Neural progenitor cell (in vitro differentiated cells): ENCODE measurements at regions not wholly inside any gene's neighbourhood (a gene's known extent, or its start where the extent isn't known, plus 50 kb on each side); places are given as distances from the start of the nearest gene placed in this dataset.
A peak's percentile ranks its signal among the peaks of the same experiment; 100 is the strongest.

ENCODE experiments used
- DNase-seq: peaks from one replicate; pipeline ENCODE4 v3.0.0-alpha.2; 2016; ENCODE audit warnings: low spot score
- H2AFZ ChIP-seq: fragments of 200-600 bp; sonication (generic); replicated peaks from 2 replicates; pipeline ENCODE4 v1.6.1; 2016; ENCODE audit warnings: antibody characterized with exemption
- H3F3A ChIP-seq: fragments of 200-600 bp; sonication (generic); 2 replicates; pipeline ENCODE4 v1.6.1; 2016; ENCODE audit warnings: antibody characterized with exemption, low read depth
- H3K27ac ChIP-seq: fragments of 200-600 bp; sonication (generic); 2 replicates; pipeline ENCODE4 v1.5.1; 2016; ENCODE audit warnings: mild to moderate bottlenecking
- H3K27me3 ChIP-seq: fragments of 200-600 bp; sonication (generic); 2 replicates; pipeline ENCODE4 v1.6.1; 2016; ENCODE audit warnings: mild to moderate bottlenecking, moderate library complexity
- H3K36me3 ChIP-seq: fragments of 200-600 bp; sonication (generic); 2 replicates; pipeline ENCODE4 v1.5.1; 2016
- H3K4me1 ChIP-seq: fragments of 200-600 bp; sonication (generic); 2 replicates; pipeline ENCODE4 v1.6.1; 2016; ENCODE audit warnings: mixed run types
- H3K4me2 ChIP-seq: fragments of 200-600 bp; sonication (generic); 2 replicates; pipeline ENCODE4 v1.6.1; 2016
- H3K4me3 ChIP-seq: fragments of 200-600 bp; sonication (generic); 2 replicates; pipeline ENCODE4 v1.5.1; 2016
- H3K79me2 ChIP-seq: fragments of 200-600 bp; sonication (generic); 2 replicates; pipeline ENCODE4 v1.6.1; 2016; ENCODE audit warnings: low read depth
- H3K9ac ChIP-seq: fragments of 200-600 bp; sonication (generic); 2 replicates; pipeline ENCODE4 v1.6.1; 2016
- H3K9me3 ChIP-seq: fragments of 200-600 bp; sonication (generic); 2 replicates; pipeline ENCODE4 v1.5.1; 2016; ENCODE audit warnings: low read depth
- H4K20me1 ChIP-seq: fragments of 200-600 bp; sonication (generic); 2 replicates; pipeline ENCODE4 v1.6.1; 2016; ENCODE audit warnings: low read depth
- H3K27ac Mint-ChIP-seq: 3 replicates; pipeline ENCODE4 v1.8.0; 2021; ENCODE audit warnings: mixed read lengths
- H3K27me3 Mint-ChIP-seq: 2 replicates; pipeline ENCODE4 v1.8.0; 2022; ENCODE audit warnings: low read depth, mild to moderate bottlenecking, inconsistent platforms, moderate library complexity, mixed read lengths; ENCODE audit not compliant: insufficient read depth
- H3K36me3 Mint-ChIP-seq: 3 replicates; pipeline ENCODE4 v1.8.0; 2021; ENCODE audit warnings: mixed read lengths
- H3K4me1 Mint-ChIP-seq: 3 replicates; pipeline ENCODE4 v1.8.0; 2021; ENCODE audit warnings: mixed read lengths
- H3K4me3 Mint-ChIP-seq: 3 replicates; pipeline ENCODE4 v1.8.0; 2021; ENCODE audit warnings: mild to moderate bottlenecking, moderate library complexity, mixed read lengths
- H3K9me3 Mint-ChIP-seq: 3 replicates; pipeline ENCODE4 v1.8.0; 2020; ENCODE audit warnings: mixed read lengths
- EZH2 ChIP-seq: fragments of 200-600 bp; sonication (generic); IDR thresholded peaks from 2 replicates; pipeline ENCODE4 v1.6.1; 2017; ENCODE audit warnings: antibody characterized with exemption, mild to moderate bottlenecking, moderate library complexity
- EZH2phosphoT487 ChIP-seq: fragments of 200-600 bp; sonication (generic); IDR thresholded peaks from 2 replicates; pipeline ENCODE4 v1.6.1; 2017; ENCODE audit warnings: antibody characterized with exemption
- TF ChIP-seq, protein P1 (sequence below): fragments of 200-600 bp; sonication (generic); IDR thresholded peaks from 2 replicates; pipeline ENCODE4 v1.5.1; 2017; ENCODE audit warnings: antibody characterized with exemption, mild to moderate bottlenecking

DNA sequence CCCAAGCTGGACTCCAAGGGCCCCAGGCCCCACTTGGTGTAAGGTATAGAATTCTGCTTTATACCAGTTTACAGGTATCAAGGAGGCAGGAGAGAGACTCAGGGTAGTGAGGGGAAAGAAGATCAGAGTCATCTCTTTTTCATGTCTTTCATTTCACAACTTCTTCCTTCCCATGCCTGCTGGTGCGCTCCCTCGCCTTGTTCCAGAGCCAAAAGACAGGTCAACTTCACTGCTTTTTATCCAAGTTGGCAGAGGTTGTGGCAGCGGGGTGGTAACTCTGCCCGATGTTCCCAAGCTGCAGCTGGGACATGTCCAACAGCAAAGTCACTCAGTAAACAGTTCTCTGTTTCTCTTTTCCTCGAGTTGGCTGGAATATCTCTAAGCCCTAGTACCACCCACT, 86.3 kb upstream of the TCF12 start:
- H3K27ac ChIP-seq = no peak overlapping the region
- no peak overlapping the region for H2AFZ ChIP-seq
- Mint-ChIP-seq H3K36me3 (no peaks in the 10 kb centered on the region), H3K27me3 (no peaks in the 10 kb centered on the region), H3K27ac (no peak overlapping the region), H3K4me3 (no peak overlapping the region), H3K4me1 (peaks cover 13% of the 10 kb centered on the region), H3K9me3 (no peaks in the 10 kb centered on the region)
- H3K27me3 ChIP-seq = no peaks in the 10 kb centered on the region
- peaks cover 9% of the 10 kb centered on the region for H3F3A ChIP-seq
- no peaks in the 10 kb centered on the region for H4K20me1 ChIP-seq
- H3K79me2 ChIP-seq = no peaks in the 10 kb centered on the region
- no peaks in the 10 kb centered on the region for H3K9me3 ChIP-seq
- no peaks in the 10 kb centered on the region for H3K36me3 ChIP-seq
- H3K4me1 ChIP-seq = peaks cover 17% of the 10 kb centered on the region
- no peak overlapping the region for H3K4me3 ChIP-seq
- no peak for DNase-seq
- TF ChIP-seq, protein P1, sequence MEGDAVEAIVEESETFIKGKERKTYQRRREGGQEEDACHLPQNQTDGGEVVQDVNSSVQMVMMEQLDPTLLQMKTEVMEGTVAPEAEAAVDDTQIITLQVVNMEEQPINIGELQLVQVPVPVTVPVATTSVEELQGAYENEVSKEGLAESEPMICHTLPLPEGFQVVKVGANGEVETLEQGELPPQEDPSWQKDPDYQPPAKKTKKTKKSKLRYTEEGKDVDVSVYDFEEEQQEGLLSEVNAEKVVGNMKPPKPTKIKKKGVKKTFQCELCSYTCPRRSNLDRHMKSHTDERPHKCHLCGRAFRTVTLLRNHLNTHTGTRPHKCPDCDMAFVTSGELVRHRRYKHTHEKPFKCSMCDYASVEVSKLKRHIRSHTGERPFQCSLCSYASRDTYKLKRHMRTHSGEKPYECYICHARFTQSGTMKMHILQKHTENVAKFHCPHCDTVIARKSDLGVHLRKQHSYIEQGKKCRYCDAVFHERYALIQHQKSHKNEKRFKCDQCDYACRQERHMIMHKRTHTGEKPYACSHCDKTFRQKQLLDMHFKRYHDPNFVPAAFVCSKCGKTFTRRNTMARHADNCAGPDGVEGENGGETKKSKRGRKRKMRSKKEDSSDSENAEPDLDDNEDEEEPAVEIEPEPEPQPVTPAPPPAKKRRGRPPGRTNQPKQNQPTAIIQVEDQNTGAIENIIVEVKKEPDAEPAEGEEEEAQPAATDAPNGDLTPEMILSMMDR = no peak
- H3K9ac ChIP-seq = no peak overlapping the region
- H3K4me2 ChIP-seq = peak overlapping the region; percentile 5

DNA sequence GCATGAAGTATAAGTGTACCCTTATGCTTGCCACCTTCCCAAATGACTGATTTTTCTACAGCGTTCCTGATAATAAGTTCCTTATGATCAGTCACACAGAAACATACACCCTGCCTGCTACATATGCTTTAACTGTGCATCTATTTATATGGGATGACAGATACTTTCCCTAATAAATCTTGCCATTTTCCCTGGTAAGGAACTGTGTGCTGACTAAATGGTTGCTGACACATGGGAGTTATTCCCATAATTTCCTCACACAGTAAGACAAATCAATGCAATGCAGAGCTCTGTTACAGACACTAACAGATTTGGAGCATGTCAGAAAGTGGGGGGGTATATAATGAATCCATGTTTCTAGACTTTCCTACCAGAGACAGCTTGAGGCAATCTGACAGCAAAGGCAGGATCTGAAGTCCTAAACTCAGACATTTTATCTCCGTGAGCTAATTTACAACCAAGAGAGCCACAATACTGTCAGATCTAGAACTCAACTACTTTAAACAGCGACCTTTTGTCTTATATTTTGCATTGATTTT, 86.9 kb upstream of the TCF12 start:
- Histone ChIP-seq H3K4me1 (peaks cover 14% of the 10 kb centered on the region), H3K27ac (no peak overlapping the region), H2AFZ (no peak overlapping the region), H3K4me3 (no peak overlapping the region), H3K27me3 (no peaks in the 10 kb centered on the region), H3F3A (peaks cover 9% of the 10 kb centered on the region), H4K20me1 (no peaks in the 10 kb centered on the region), H3K4me2 (no peak overlapping the region), H3K9ac (no peak overlapping the region), H3K36me3 (no peaks in the 10 kb centered on the region), H3K79me2 (no peaks in the 10 kb centered on the region), H3K9me3 (no peaks in the 10 kb centered on the region)
- Mint-ChIP-seq H3K9me3 (no peaks in the 10 kb centered on the region), H3K27ac (no peak overlapping the region), H3K4me3 (no peak overlapping the region), H3K36me3 (no peaks in the 10 kb centered on the region), H3K27me3 (no peaks in the 10 kb centered on the region), H3K4me1 (peaks cover 13% of the 10 kb centered on the region)
- TF ChIP-seq EZH2phosphoT487 = no peak
- TF ChIP-seq, protein P1 = no peak
- no peak for TF ChIP-seq EZH2
- no peak for DNase-seq

DNA sequence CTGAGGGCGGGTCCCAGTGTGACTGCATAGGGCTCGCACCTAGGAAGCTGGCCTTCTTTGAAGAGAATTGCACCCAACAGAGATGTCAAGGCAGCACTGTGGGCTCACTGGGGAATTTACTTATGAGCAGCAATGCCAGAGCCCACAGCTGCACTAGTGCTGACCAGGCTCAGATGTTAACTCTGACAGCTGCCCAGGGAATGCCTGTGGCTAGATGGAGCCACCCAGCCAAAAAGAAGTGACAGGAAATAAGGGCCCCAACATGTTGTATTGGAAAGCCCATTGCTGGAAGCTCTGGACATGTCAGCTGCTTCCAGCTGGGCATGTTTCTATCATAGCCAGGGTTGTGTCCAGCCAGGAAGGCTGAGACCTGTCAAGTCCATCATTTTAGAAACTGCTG, 90.9 kb upstream of the ZNF280D start:
- no peaks in the 10 kb centered on the region for H4K20me1 ChIP-seq
- no peaks in the 10 kb centered on the region for H3K79me2 ChIP-seq
- Mint-ChIP-seq H3K4me1 (peaks cover 3% of the 10 kb centered on the region), H3K36me3 (no peaks in the 10 kb centered on the region), H3K4me3 (no peak overlapping the region), H3K27ac (no peak overlapping the region), H3K27me3 (no peaks in the 10 kb centered on the region), H3K9me3 (no peaks in the 10 kb centered on the region)
- no peaks in the 10 kb centered on the region for H3K9me3 ChIP-seq
- H3K27ac ChIP-seq = no peak overlapping the region
- no peaks in the 10 kb centered on the region for H3K36me3 ChIP-seq
- H3K4me3 ChIP-seq = no peak overlapping the region
- H3K27me3 ChIP-seq = no peaks in the 10 kb centered on the region
- DNase-seq = no peak
- H2AFZ ChIP-seq = no peak overlapping the region
- TF ChIP-seq EZH2phosphoT487 = no peak
- TF ChIP-seq, protein P1 = no peak
- TF ChIP-seq EZH2 = no peak
- H3K9ac ChIP-seq = no peak overlapping the region
- H3F3A ChIP-seq = no peaks in the 10 kb centered on the region
- no peaks in the 10 kb centered on the region for H3K4me1 ChIP-seq
- no peak overlapping the region for H3K4me2 ChIP-seq
